ENCODE measurements at regions not wholly inside any gene's neighbourhood (a gene's known extent, or its start where the extent isn't known, plus 50 kb on each side); places are given as distances from the start of the nearest gene placed in this dataset.

- TF ChIP-seq CTCF (IDR thresholded peaks at IDR 0.05) (no peak), POLR2A (IDR thresholded peaks at IDR 0.05) (no peak)
Measured at GRCh38 chrY:9155721-9156120, 181.5 kb upstream of the TSPY4 start.

Measured in esophagus squamous epithelium (tissue), 4 donors.